HCT116 (cell line): ENCODE measurements at regions not wholly inside any gene's neighbourhood (a gene's known extent, or its start where the extent isn't known, plus 50 kb on each side); places are given as distances from the start of the nearest gene placed in this dataset.

Source experiments
- ATAC-seq: fragments of 200-7000 bp; cut with Tn5 transposase; 2 replicates; pipeline ENCODE4 v1.9.1; 2020; ENCODE audit warnings: mild to moderate bottlenecking, moderate library complexity
- BruUV-seq: library from RNA; stranded (reverse); fragments of 400-500 nt; replicated peaks from 2 replicates; lab custom pipeline; 2021; lab: Mats Ljungman, UMichigan
- CTCF ChIA-PET: fragments of 300-600 bp; sonication (Branson Sonifier 250); formaldehyde crosslinking; loops from one replicate; lab custom pipeline; 2021; ENCODE audit warnings: antibody characterized with exemption; lab: Charles Lee
- POLR2A ChIA-PET: fragments of 300-600, 350-600 bp; sonication (Branson Sonifier 250); formaldehyde crosslinking; loops from one replicate; lab custom pipeline; 2021; ENCODE audit warnings: antibody characterized with exemption; lab: Charles Lee
- RAD21 ChIA-PET, 2 experiments: fragments of 300-600 bp; sonication (Branson Sonifier 250); formaldehyde crosslinking; loops; one replicate each; lab custom pipeline; 2023; ENCODE audit warnings: low total read pairs in 2 of 2; ENCODE audit not compliant: uncharacterized antibody in 2 of 2, unreplicated experiment in 2 of 2, low non-redundant PET in 1 of 2; lab: Charles Lee
- DNase-seq: peaks from one replicate; pipeline ENCODE4 v3.0.0-alpha.2; 2010; ENCODE audit warnings: low read depth, low spot score
- H2AFZ ChIP-seq: fragments of 200-600 bp; shearing (Covaris generic), sonication (generic); 2 replicates; pipeline ENCODE4 v1.6.1; 2017; ENCODE audit warnings: low read depth, mixed run types, mixed read lengths, antibody characterized with exemption, low read length; ENCODE audit not compliant: poor library complexity, severe bottlenecking
- H3K27ac ChIP-seq: 2 replicates; pipeline ENCODE4 v1.5.1; 2012; ENCODE audit warnings: low read depth, low read length
- H3K27me3 ChIP-seq: fragments of 200-600 bp; sonication (generic); 2 replicates; pipeline ENCODE4 v1.6.1; 2016; ENCODE audit warnings: mixed run types, low read length, mixed read lengths; ENCODE audit not compliant: insufficient read depth
- H3K36me3 ChIP-seq, 2 experiments: fragments of 200-500 bp in 1 of 2; fragments of 200-600 bp in 1 of 2; sonication (Bioruptor generic) in 1 of 2; sonication (generic) in 1 of 2; 2 replicates each; pipeline versions ENCODE4 v1.5.1 to v1.6.1; 2014 to 2016; ENCODE audit warnings: low read length in 2 of 2, inconsistent platforms in 1 of 2, mixed read lengths in 1 of 2, mixed run types in 1 of 2; ENCODE audit not compliant: insufficient read depth in 2 of 2, control insufficient read depth in 1 of 2
- H3K4me1 ChIP-seq, 2 experiments: fragments of 200-600 bp in 1 of 2; sonication (generic) in 1 of 2; 2 replicates each; pipeline versions ENCODE4 v1.5.1 to v1.6.1; 2012 to 2017; ENCODE audit warnings: low read length in 2 of 2, inconsistent platforms in 1 of 2, mild to moderate bottlenecking in 1 of 2, mixed read lengths in 1 of 2, mixed run types in 1 of 2, moderate library complexity in 1 of 2; ENCODE audit not compliant: insufficient read depth in 2 of 2, control insufficient read depth in 1 of 2
- H3K4me2 ChIP-seq: fragments of 200-600 bp; sonication (generic); 2 replicates; pipeline ENCODE4 v1.6.1; 2017; ENCODE audit warnings: mixed run types, low read length, mixed read lengths
- H3K4me3 ChIP-seq, 2 experiments: fragments of 200-600 bp in 1 of 2; sonication (generic) in 1 of 2; replicated peaks in 1 of 2; 2 replicates each; pipeline ENCODE4 v1.5.1; 2011 to 2016; ENCODE audit warnings: low read length in 2 of 2, control low read depth in 1 of 2, low read depth in 1 of 2, mild to moderate bottlenecking in 1 of 2, mixed read lengths in 1 of 2, mixed run types in 1 of 2
- H3K79me2 ChIP-seq: fragments of 200-600 bp; sonication (generic); 2 replicates; pipeline ENCODE4 v1.6.1; 2017; ENCODE audit warnings: mild to moderate bottlenecking, mixed run types, low read length, moderate library complexity, mixed read lengths; ENCODE audit not compliant: insufficient read depth
- H3K9ac ChIP-seq: fragments of 200-600 bp; sonication (generic); 2 replicates; pipeline ENCODE4 v1.6.1; 2016; ENCODE audit warnings: low read length, mixed read lengths
- H3K9me2 ChIP-seq: fragments of 200-600 bp; sonication (generic), shearing (Covaris generic); 2 replicates; pipeline ENCODE4 v1.6.1; 2017; ENCODE audit warnings: mixed run types, mild to moderate bottlenecking, moderate library complexity; ENCODE audit not compliant: insufficient read depth
- H3K9me3 ChIP-seq, 2 experiments: fragments of 200-500 bp in 1 of 2; fragments of 200-600 bp in 1 of 2; sonication (Bioruptor generic) in 1 of 2; sonication (generic) in 1 of 2; 2 replicates each; pipeline ENCODE4 v1.6.1; 2014 to 2017; ENCODE audit warnings: low read length in 2 of 2, mixed read lengths in 2 of 2, inconsistent platforms in 1 of 2, low read depth in 1 of 2, mild to moderate bottlenecking in 1 of 2, mixed run types in 1 of 2, moderate library complexity in 1 of 2; ENCODE audit not compliant: control insufficient read depth in 1 of 2, insufficient read depth in 1 of 2
- H4K20me1 ChIP-seq: fragments of 200-600 bp; sonication (generic), shearing (Covaris generic); 2 replicates; pipeline ENCODE4 v1.6.1; 2017; ENCODE audit warnings: mixed run types, mild to moderate bottlenecking, moderate library complexity; ENCODE audit not compliant: insufficient read depth
- CBX3 ChIP-seq: IDR thresholded peaks from 2 replicates; pipeline ENCODE4 v1.6.1; 2012; ENCODE audit warnings: low read depth
- EGR1 ChIP-seq: IDR thresholded peaks from 2 replicates; pipeline ENCODE4 v1.6.1; 2012; ENCODE audit warnings: low read depth
- EZH2 ChIP-seq: fragments of 200-600 bp; sonication (generic); IDR thresholded peaks from 2 replicates; pipeline ENCODE4 v1.6.1; 2017; ENCODE audit warnings: antibody characterized with exemption, mixed run types
- FOSL1 ChIP-seq: IDR thresholded peaks from 2 replicates; pipeline ENCODE4 v1.6.1; 2012; ENCODE audit warnings: low read depth
- SRF ChIP-seq: IDR thresholded peaks from 2 replicates; pipeline ENCODE4 v1.6.1; 2012; ENCODE audit warnings: low read depth
- TCF7L2 ChIP-seq: IDR thresholded peaks from 2 replicates; pipeline ENCODE4 v1.7.0; 2011; ENCODE audit warnings: borderline replicate concordance, inconsistent platforms; ENCODE audit not compliant: insufficient read depth, insufficient read length; ENCODE audit errors: extremely low read depth
- intact Hi-C: fragments of 100-400 bp; cut with micrococcal nuclease; formaldehyde crosslinking; loops from 2 replicates; pipeline ENCODE4 v1.10.0; 2022
- TF ChIP-seq, protein P1 (sequence below): IDR thresholded peaks from 2 replicates; pipeline ENCODE4 v1.6.1; 2012; ENCODE audit warnings: low read depth
- TF ChIP-seq, protein P2 (sequence below): IDR thresholded peaks from 2 replicates; pipeline ENCODE4 v1.6.1; 2011; ENCODE audit warnings: mild to moderate bottlenecking, low read length, moderate library complexity; ENCODE audit not compliant: insufficient replicate concordance; ENCODE audit errors: extremely low read depth

DNA sequence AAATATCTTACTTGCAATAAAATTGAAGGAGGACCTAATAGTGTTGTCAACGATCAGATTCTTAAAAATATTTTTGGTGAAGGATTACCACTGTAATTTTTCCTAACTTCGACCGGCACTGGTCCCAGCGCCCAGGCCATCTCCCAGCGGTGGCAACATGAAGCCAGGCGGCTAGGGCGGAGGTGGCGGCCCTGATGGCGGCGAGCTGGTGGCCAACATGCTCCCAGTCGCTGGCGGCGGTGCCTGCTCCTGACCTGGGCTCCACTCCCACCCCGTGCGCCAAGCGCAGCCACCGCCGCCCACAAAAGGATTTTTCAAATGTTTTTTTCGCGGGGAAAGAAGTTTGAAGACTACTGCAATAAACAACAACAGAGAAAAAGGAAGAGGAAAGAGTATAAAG, 56.5 kb upstream of the B3GALNT1 start:
- POLR2A ChIA-PET = no interaction called here
- Histone ChIP-seq H3K27me3 (no peaks in the 10 kb centered on the region), H3K9me3 (peaks cover 0 to 12% of the 10 kb centered on the region in 2 experiments; a peak in 1 of 4 replicates), H3K27ac (no peak overlapping the region), H3K79me2 (no peaks in the 10 kb centered on the region), H3K9me2 (no peaks in the 10 kb centered on the region), H3K9ac (no peak overlapping the region), H3K4me3 (no peak overlapping the region), H4K20me1 (no peaks in the 10 kb centered on the region), H3K4me1 (peaks cover 0 to 12% of the 10 kb centered on the region in 2 experiments; a peak in 3 of 4 replicates), H3K4me2 (no peak overlapping the region), H2AFZ (no peak overlapping the region), H3K36me3 (no peaks in the 10 kb centered on the region)
- BruUV-seq = no TSS peak
- RAD21 ChIA-PET = no interaction called here
- TF ChIP-seq CBX3 (no peak), TCF7L2 (no peak), EGR1 (no peak), SRF (no peak), EZH2 (no peak), FOSL1 (no peak)
- TF ChIP-seq, protein P1, sequence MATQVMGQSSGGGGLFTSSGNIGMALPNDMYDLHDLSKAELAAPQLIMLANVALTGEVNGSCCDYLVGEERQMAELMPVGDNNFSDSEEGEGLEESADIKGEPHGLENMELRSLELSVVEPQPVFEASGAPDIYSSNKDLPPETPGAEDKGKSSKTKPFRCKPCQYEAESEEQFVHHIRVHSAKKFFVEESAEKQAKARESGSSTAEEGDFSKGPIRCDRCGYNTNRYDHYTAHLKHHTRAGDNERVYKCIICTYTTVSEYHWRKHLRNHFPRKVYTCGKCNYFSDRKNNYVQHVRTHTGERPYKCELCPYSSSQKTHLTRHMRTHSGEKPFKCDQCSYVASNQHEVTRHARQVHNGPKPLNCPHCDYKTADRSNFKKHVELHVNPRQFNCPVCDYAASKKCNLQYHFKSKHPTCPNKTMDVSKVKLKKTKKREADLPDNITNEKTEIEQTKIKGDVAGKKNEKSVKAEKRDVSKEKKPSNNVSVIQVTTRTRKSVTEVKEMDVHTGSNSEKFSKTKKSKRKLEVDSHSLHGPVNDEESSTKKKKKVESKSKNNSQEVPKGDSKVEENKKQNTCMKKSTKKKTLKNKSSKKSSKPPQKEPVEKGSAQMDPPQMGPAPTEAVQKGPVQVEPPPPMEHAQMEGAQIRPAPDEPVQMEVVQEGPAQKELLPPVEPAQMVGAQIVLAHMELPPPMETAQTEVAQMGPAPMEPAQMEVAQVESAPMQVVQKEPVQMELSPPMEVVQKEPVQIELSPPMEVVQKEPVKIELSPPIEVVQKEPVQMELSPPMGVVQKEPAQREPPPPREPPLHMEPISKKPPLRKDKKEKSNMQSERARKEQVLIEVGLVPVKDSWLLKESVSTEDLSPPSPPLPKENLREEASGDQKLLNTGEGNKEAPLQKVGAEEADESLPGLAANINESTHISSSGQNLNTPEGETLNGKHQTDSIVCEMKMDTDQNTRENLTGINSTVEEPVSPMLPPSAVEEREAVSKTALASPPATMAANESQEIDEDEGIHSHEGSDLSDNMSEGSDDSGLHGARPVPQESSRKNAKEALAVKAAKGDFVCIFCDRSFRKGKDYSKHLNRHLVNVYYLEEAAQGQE = no peak
- TF ChIP-seq, protein P2, sequence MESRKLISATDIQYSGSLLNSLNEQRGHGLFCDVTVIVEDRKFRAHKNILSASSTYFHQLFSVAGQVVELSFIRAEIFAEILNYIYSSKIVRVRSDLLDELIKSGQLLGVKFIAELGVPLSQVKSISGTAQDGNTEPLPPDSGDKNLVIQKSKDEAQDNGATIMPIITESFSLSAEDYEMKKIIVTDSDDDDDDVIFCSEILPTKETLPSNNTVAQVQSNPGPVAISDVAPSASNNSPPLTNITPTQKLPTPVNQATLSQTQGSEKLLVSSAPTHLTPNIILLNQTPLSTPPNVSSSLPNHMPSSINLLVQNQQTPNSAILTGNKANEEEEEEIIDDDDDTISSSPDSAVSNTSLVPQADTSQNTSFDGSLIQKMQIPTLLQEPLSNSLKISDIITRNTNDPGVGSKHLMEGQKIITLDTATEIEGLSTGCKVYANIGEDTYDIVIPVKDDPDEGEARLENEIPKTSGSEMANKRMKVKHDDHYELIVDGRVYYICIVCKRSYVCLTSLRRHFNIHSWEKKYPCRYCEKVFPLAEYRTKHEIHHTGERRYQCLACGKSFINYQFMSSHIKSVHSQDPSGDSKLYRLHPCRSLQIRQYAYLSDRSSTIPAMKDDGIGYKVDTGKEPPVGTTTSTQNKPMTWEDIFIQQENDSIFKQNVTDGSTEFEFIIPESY = no peak
- DNase-seq = no peak
- ATAC-seq = no peak
- intact Hi-C loops = no loop called here
- CTCF ChIA-PET = no interaction called here
